AG04449 (cell line): ENCODE measurements at regions not wholly inside any gene's neighbourhood (a gene's known extent, or its start where the extent isn't known, plus 50 kb on each side); places are given as distances from the start of the nearest gene placed in this dataset.

Source experiments
- CTCF ChIA-PET: fragments of 350-600 bp; formaldehyde crosslinking; extraction: SDS; loops from one replicate; lab custom pipeline; 2021; ENCODE audit warnings: antibody characterized with exemption; lab: Yijun Ruan, JAX
- POLR2A ChIA-PET: fragments of 400-600, 350-600 bp; formaldehyde crosslinking; extraction: SDS; loops from one replicate; lab custom pipeline; 2020; ENCODE audit warnings: antibody characterized with exemption, inconsistent platforms; lab: Yijun Ruan, JAX
- DNase-seq: peaks from one replicate; pipeline ENCODE4 v3.0.0-alpha.2; 2010; ENCODE audit warnings: low read depth, low spot score
- H3K4me3 ChIP-seq: 2 replicates; pipeline ENCODE4 v1.5.1; 2011; ENCODE audit warnings: low read depth, mild to moderate bottlenecking, control low read depth, low read length
- TF ChIP-seq, protein P1 (sequence below): IDR thresholded peaks from one replicate; pipeline ENCODE4 v1.5.1; 2011; ENCODE audit warnings: mild to moderate bottlenecking, moderate library complexity, low read length, control low read depth, inconsistent platforms; ENCODE audit not compliant: insufficient read depth; ENCODE audit errors: missing control alignments

DNA sequence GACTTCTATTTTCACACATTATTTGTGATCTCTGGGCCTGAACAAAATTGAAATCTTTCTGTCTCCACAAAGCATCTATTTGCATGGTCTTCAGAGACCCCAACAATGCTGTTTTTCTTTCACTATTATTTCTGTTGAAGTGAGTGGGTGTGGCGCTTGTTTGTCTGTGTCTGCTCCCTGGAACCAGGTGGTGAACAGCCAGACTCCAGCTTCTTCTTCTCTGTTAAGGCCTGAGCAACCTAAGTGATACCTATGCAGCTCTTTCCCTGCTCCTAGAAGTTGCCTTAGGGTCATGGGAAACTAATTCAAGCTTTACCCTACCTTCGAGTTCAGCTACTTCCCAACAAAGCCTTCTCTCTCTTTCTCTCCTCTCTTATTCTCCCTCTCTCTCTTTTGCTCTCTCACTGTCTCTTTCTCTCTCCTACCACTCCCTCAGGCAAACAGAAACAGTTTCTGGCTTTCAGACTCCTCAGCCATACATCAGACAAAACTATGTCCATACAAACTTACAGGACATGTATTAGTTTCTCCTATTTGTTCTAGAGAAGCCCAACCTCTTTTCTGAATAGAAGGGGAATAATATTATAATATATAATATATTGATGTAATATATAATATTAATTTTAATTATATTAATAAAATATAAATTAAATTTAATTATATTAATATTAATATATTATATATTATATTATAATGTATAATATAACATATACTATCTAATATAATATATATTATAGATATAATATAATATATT lies 552.5 kb downstream of the DSC3 start:
- TF ChIP-seq, protein P1, sequence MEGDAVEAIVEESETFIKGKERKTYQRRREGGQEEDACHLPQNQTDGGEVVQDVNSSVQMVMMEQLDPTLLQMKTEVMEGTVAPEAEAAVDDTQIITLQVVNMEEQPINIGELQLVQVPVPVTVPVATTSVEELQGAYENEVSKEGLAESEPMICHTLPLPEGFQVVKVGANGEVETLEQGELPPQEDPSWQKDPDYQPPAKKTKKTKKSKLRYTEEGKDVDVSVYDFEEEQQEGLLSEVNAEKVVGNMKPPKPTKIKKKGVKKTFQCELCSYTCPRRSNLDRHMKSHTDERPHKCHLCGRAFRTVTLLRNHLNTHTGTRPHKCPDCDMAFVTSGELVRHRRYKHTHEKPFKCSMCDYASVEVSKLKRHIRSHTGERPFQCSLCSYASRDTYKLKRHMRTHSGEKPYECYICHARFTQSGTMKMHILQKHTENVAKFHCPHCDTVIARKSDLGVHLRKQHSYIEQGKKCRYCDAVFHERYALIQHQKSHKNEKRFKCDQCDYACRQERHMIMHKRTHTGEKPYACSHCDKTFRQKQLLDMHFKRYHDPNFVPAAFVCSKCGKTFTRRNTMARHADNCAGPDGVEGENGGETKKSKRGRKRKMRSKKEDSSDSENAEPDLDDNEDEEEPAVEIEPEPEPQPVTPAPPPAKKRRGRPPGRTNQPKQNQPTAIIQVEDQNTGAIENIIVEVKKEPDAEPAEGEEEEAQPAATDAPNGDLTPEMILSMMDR = no peak

DNA sequence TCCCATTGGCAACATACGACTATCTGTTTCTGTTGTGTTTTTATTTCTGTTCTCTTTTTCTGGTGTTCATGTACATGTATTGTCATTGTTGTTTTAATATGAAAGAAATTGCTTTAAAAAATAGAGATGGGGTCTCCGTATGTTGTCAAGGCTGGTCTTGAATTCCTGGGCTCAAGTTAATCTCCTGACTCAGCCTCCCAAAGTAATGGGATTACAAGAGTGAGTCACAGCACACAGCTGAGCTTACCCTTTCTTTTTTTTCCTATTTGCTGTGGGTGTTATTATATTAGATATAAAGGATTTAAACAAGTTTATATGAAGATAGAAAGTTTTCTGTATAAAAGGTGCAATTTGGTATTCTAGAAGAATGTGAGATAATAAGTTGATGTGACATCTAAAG lies 554.6 kb downstream of the DSC3 start:
- DNase-seq = no peak
- TF ChIP-seq, protein P1 = no peak
- ChIA-PET POLR2A (no interaction called here), CTCF (no interaction called here)
- no peak overlapping the region for H3K4me3 ChIP-seq

More for the DNA sequence above, 552.5 kb downstream of the DSC3 start:
- no peak for DNase-seq
- no peak overlapping the region for H3K4me3 ChIP-seq
- ChIA-PET CTCF (no interaction called here), POLR2A (no interaction called here)

DNA sequence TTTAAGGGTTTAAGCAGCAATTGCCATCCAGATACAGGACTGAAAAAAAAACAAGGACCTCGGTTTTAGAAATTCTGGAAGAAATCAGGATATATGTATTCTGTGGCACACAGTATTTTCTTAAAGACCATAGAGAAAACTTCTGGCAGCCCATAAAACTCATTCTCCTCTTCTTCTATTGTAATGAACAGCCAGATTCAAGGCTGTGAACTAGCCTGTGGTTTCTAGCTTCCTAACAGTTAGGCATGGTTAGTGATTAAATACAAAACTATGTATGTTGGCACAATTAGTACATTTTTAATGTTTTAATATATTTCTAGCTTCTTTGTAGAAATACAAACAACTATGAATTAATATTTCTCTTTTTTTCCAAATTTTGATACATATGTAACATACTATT lies 555.7 kb downstream of the DSC3 start:
- TF ChIP-seq, protein P1 = no peak
- CTCF ChIA-PET = no interaction called here
- H3K4me3 ChIP-seq = no peak overlapping the region
- POLR2A ChIA-PET = no interaction called here
- DNase-seq = no peak

DNA sequence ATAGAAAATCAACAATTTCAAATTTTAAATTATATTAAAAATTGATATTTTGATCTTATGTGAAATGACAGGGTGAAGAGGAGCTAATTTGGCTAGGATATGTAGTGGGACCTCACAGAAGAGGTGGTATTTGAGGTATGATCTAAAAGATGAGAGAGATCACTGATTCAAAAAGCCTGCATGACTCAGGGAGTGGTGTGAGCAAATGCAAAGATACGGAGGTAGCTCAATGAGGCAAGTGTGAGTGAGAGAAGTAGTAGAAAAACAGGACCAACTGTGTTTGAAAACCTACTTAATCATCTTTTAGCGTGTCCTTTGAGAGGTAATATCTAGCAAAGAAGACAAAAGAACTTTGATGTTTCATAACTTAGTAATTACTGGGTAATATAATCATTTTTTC lies 557.5 kb downstream of the DSC3 start:
- CTCF ChIA-PET = interaction anchor here (0.7 kb wide), 1 partner anchor 132 kb away, joined by 3 read pairs; no protein-coding TSS in a partner anchor
- POLR2A ChIA-PET = no interaction called here
- TF ChIP-seq, protein P1 = no peak
- no peak for DNase-seq
- no peak overlapping the region for H3K4me3 ChIP-seq

DNA sequence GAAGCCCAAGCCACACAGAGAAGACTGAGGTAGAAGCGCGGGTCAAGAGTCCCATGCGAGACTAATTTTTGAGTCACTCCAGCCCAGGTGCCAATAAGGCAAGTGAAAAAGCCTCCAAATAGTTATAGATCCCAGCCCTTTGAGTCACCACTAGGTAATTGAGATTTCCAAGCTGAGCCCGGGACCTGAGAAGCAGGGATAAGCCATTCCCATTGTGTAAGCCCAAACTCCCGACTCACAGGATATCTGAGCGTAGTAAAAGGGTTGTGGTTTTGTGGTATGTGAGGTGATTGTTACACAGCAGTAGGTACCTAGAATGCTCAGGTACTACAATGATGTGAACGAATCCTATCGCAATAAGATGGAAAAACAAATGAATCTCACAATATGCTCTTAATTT lies 560.7 kb downstream of the DSC3 start:
- H3K4me3 ChIP-seq = no peak overlapping the region
- DNase-seq = no peak
- ChIA-PET CTCF (no interaction called here), POLR2A (no interaction called here)
- TF ChIP-seq, protein P1 = no peak

DNA sequence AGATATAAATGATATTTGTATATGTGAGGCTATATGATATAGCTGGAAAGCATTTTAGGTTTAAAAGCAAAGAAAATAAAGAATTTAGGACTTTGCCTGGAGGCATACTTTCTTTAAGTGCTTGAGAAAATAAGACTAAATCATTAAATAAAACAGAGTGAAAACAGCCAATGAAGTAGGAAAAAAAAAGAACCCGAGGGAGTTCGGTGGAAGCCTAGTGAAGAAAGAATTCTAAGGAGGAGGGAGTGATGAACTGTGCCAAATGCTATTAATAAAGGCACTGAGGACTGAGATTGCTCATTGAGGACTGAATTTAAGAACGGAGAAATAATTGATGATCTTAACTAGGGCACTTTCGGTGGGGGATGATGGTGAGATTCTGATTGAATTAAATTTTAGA lies 573.5 kb downstream of the DSC3 start:
- H3K4me3 ChIP-seq = no peak overlapping the region
- ChIA-PET CTCF (no interaction called here), POLR2A (no interaction called here)
- TF ChIP-seq, protein P1 = no peak
- DNase-seq = no peak
